Central memory CD4-positive, alpha-beta T cell (primary cell): ENCODE measurements at regions not wholly inside any gene's neighbourhood (a gene's known extent, or its start where the extent isn't known, plus 50 kb on each side); places are given as distances from the start of the nearest gene placed in this dataset.
"Not testable (repeated sequence)": the region's sequence is repeated elsewhere in the genome, so short reads cannot be mapped to it uniquely, and the experiment has no call there.

ENCODE experiments used
- DNase-seq: peaks from one replicate; pipeline ENCODE4 v3.0.0; 2022

GRCh38 chr22:25492841-25493734 is 71.4 kb upstream of the GRK3 start:
- no peak for DNase-seq

DNA sequence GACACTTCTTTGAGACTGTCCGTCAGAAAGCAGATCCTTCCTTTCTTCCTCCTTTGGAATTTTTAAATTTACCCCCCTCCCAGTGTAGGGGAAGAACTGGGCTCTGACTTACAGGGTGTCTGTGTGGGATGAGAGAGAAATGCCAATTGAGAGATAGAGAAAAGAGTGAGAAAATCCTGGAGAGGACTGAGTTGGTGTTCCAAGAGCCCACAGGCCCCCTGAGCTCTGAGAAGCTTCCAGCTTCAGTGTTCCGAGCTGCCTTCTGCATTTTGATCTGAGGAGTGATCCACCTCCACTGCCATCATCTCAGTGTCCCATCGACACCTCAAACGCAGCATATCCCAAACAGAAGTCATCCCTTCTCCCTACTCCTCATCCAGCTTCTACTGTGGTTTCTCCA is 70.7 kb upstream of the GRK3 start:
- DNase-seq = no peak

DNA sequence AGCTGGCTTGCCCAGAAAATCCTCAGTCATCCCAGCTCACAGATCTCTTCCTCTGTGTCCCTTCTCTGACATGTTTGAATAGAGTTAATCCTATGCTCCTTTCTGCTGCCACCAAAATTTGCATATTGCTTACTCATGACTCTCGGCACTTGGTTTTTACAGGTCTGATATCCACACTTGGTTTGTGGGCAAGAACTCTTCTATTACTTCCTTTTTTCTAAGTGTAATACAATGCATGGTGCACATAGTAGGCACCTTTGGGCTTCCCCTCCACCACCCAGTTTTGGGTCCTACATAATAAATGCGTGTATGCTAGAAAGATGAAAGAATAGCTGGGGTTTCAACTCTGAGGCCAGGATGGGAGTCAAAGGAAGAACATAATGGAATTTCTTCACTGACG is 69.7 kb upstream of the GRK3 start:
- DNase-seq = no peak

- DNase-seq = no peak
These were observed 69.2 kb upstream of the GRK3 start for GRCh38 chr22:25495285-25495684.

DNA sequence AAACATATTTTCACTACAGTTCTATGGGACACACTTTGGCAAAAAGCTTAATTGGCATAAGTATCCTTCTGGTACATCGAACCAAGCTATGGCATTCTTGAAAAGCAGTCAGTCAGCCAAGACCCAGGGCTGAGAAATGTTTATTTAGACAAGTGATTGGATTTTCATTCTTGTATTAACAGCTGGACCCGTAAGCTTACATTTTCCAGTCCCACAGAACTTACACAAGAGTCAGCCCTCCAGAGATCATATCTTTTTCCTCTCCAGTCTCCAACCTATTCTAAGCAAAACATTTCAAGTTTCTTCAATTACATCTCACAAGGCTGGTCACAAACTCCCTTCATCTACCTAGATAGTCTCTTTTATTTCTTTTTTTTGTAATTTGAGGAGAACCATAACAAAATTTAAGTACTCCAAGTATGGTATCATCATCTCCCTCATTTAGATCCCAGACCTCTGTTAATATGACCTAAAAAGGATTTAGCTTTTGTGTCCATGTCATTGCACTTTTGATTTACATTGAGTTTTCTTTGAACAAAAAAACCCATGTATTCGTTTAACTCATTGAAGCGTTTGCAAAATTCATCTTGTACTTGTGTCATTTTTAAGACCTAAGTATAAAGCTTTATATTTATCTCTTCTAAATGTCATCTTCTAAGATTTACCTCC is 67.9 kb upstream of the GRK3 start:
- DNase-seq = no peak

DNA sequence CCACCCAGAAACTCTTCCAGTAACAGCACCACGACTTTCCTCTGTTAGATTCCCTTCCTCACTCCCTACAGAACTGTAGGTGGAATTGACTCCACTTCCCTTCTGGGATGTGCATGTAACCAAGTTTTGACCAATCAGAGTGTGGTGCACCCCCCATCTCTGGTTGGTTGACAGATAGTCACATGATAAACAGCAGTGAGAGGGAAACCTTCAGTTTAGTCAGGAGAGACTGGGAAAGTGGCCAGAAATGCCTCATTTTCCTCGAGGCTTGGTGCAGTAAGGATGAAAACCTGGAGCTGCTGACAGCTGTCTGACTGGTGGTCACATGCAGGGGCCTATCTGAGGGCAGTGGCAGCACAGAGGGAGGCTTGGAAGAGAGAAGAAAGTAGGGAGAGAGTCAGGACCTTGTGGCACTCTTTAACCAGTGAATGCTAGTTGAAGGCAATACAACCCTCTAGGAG is 67.3 kb upstream of the GRK3 start:
- no peak for DNase-seq

- no peak for DNase-seq
These were observed 66.8 kb upstream of the GRK3 start for GRCh38 chr22:25497716-25498115.

GRCh38 chr22:25500671-25501070 is 63.8 kb upstream of the GRK3 start:
- DNase-seq = not testable (repeated sequence)

GRCh38 chr22:25504017-25504416 is 60.5 kb upstream of the GRK3 start:
- DNase-seq = not testable (repeated sequence)

DNA sequence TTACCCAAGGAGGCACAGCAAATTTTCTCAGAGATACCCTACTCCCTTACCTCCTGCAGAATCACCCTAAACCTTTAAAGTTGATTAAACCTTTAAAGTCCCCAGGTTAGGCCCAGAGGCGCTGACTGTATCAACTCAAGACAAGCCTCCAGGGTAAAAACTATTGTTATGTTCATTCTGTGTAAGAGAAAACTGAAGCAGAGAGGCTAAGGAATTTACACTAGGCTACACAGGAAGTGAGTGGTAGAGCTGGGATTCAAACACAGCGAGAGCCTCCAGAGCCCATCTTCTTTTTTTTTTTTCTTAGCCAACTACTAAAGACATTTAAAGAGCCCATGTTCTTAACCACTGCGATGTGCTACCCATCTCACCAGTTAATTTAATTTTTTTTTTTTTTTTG is 56.3 kb upstream of the GRK3 start:
- DNase-seq = no peak

- DNase-seq = no peak
These were observed 55.6 kb upstream of the GRK3 start for GRCh38 chr22:25508761-25509321.

GRCh38 chr22:25509374-25509791 is 55.1 kb upstream of the GRK3 start:
- no peak for DNase-seq

GRCh38 chr22:25510876-25511275 is 53.6 kb upstream of the GRK3 start:
- no peak for DNase-seq

DNA sequence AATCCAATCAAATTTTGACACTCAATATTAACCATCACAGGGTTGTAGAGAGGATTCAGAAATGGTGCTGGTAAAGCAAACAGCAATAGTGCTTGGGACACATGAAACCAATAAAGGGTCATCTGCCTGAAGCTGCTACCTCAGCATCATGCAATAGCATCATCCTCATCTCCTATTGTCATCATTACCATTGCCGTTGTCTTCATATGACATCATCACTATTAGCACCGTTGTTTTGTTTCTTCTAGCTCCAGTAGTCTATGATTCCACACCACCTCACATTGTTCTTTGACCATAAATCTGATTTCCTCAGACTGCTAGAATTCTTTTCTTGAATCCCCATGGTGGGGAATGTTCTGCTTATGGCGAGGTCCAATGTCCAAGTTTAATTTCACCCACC is 52.8 kb upstream of the GRK3 start:
- no peak for DNase-seq

- DNase-seq = no peak
These were observed 49.9 kb upstream of the GRK3 start for GRCh38 chr22:25514436-25515180.
